ENCODE measurements at regions not wholly inside any gene's neighbourhood (a gene's known extent, or its start where the extent isn't known, plus 50 kb on each side); places are given as distances from the start of the nearest gene placed in this dataset.

DNA sequence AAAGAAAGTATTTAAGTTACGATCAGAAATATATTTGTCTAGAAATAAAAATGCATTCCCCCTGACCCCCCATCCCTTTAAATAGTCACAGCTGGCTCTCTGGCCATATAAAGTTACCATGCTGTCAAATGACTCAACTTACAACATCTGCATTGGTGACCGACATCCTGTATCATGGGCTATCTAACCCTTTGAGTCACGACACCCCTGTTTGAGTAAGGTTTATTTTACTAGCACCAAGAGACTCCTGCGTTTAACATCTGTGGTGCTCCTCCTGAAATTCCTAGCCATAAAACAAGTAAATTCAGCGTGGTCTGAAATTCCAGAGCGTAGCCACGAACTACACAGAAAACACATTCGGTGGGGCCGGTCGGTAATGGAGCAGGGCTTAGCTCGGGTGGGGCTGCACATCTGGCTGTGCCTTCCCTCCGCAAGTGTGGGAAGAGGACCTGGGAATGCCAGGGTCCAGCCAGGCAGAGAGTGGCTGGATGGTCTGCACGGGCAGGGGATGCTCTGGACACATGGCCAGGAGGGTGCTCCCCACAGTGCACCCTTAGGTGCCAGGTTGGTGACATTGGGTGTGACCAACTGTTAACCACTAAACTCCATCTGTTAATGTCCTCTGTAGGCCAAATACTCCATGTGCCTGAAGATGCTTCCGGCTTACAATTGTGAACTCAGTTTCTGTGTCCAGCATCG lies 53.0 kb upstream of the CLDN14 start:
- TF ChIP-seq, protein P1, sequence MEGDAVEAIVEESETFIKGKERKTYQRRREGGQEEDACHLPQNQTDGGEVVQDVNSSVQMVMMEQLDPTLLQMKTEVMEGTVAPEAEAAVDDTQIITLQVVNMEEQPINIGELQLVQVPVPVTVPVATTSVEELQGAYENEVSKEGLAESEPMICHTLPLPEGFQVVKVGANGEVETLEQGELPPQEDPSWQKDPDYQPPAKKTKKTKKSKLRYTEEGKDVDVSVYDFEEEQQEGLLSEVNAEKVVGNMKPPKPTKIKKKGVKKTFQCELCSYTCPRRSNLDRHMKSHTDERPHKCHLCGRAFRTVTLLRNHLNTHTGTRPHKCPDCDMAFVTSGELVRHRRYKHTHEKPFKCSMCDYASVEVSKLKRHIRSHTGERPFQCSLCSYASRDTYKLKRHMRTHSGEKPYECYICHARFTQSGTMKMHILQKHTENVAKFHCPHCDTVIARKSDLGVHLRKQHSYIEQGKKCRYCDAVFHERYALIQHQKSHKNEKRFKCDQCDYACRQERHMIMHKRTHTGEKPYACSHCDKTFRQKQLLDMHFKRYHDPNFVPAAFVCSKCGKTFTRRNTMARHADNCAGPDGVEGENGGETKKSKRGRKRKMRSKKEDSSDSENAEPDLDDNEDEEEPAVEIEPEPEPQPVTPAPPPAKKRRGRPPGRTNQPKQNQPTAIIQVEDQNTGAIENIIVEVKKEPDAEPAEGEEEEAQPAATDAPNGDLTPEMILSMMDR (IDR thresholded peaks at IDR 0.05), result no peak
- DNase-seq (no peak), ATAC-seq (no peak), FAIRE-seq (no peak)
- H3K9me3 ChIP-seq, result no peaks in the 10 kb centered on the region
- WGBS, 2 donors, result 82 to 86% methylated on average over 15 of the region's 15 CpGs
- no peak overlapping the region for H3K27ac ChIP-seq
- intact Hi-C loops (cut with DNase I), result no loop called here
- H3K27me3 ChIP-seq, result no peaks in the 10 kb centered on the region
- H3K4me3 ChIP-seq, result no peak overlapping the region
- no peaks in the 10 kb centered on the region for H3K36me3 ChIP-seq
- no peaks in the 10 kb centered on the region for H3K4me1 ChIP-seq

DNA sequence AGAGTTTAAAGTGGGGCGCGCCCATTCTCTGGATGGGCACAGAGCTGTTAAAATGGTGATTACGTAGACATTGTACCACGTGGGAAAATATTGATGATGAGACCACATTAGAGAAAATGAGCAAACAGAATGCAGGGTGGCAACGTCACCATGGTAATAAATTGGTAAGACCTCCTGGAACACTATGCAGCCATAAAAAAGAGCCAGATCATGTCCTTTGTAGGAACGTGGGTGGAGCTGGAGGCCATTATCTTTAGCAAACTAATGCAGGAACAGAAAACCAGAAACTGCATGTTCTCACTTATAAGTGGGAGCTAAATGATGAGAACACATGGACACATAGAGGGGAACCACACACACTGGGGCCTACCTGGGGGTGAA lies 53.5 kb upstream of the CLDN14 start:
- Histone ChIP-seq H3K27me3 (no peaks in the 10 kb centered on the region), H3K9me3 (no peaks in the 10 kb centered on the region), H3K4me1 (no peaks in the 10 kb centered on the region), H3K4me3 (no peak overlapping the region), H3K36me3 (no peaks in the 10 kb centered on the region), H3K27ac (no peak overlapping the region)
- FAIRE-seq, result no peak
- intact Hi-C loops (cut with DNase I), result no loop called here
- no peak for DNase-seq
- WGBS, 2 donors, result 70 to 75% methylated on average over 6 of the region's 6 CpGs
- no peak for ATAC-seq
- TF ChIP-seq, protein P1 (IDR thresholded peaks at IDR 0.05), result no peak

DNA sequence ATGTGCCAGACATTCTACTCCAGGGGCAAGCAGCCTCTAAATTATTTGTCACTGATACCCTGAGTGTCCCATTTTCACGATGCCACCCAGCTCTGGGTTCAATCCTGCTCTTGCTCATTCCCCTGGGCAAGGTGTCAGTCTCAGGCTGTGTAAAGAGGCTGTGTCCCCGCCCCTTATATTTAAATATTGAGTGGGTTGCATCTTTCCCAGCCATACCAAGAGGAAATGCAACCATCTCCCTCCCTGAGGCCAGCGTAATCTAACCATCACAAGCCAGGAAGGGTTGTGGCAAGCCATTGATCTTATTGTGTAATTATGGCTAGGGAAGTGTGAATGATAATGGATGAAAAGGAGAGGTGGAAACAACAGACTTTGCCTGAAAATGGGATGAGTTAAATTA lies 54.7 kb upstream of the CLDN14 start:
- ATAC-seq, result no peak
- WGBS, 2 donors, result 67 to 73% methylated on average over 3 of the region's 3 CpGs
- no peak for DNase-seq
- Histone ChIP-seq H3K36me3 (no peaks in the 10 kb centered on the region), H3K27ac (no peak overlapping the region), H3K9me3 (no peaks in the 10 kb centered on the region), H3K4me3 (no peak overlapping the region), H3K27me3 (no peaks in the 10 kb centered on the region), H3K4me1 (no peaks in the 10 kb centered on the region)
- intact Hi-C loops (cut with DNase I), result no loop called here
- FAIRE-seq, result no peak
- TF ChIP-seq, protein P1 (IDR thresholded peaks at IDR 0.05), result no peak

DNA sequence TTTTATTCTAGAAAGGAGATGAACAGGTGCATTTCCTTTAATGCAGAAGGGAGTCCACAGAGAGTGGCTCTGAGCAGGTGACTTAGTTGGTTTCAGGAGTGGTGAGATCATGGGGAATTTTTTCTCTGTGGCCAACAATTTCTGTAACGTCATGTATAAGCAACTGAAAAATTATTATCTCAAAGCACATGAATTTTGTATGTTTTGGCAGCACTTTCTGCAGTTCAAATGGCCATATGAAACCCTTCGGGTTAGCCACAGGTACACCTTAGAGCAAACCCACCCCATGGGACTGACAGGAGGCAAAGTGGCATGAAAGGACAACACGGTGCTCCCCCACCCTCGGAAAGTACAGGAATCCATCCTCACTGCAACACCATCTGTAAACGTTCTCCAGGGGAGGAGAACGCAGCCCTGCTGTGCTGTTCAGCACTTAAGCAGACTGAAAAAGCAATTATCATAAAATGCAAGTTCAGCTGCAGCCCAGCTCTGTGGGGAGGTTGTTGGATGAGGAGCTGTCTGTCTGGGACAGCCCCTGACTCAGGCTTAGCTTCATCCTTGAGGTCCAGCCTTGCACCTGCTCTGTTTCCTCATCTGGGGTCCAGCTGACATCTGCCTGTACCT lies 55.8 kb upstream of the CLDN14 start:
- TF ChIP-seq, protein P1 (IDR thresholded peaks at IDR 0.05), result no peak
- Histone ChIP-seq H3K4me3 (no peak overlapping the region), H3K36me3 (no peaks in the 10 kb centered on the region), H3K27me3 (no peaks in the 10 kb centered on the region), H3K27ac (no peak overlapping the region), H3K9me3 (no peaks in the 10 kb centered on the region), H3K4me1 (no peaks in the 10 kb centered on the region)
- WGBS, 2 donors, result 16 to 34% methylated on average over 6 of the region's 6 CpGs
- no peak for FAIRE-seq
- intact Hi-C loops (cut with DNase I), result no loop called here
- DNase-seq, result no peak
- ATAC-seq, result peak in 1 of 4 donors; percentile 57

DNA sequence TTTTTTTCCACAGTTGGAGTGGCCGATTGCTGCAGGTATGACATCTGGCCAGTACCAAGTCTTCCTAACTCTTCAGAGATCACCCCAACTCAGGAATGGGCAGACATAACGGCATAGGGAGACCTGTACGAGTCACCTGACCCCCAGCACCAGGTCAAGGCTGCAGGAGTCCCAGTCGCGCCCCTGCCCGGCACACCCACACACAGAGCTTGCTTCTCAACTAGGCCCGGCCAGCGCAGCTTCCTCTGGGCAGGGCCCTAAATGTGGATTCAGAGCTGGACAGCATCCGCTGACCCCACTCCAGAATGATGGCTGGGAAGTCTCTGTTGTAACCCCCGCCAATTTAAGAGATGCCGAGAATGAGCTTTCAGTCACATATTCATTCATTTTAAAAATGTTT lies 58.8 kb upstream of the CLDN14 start:
- DNase-seq (no peak), ATAC-seq (no peak), FAIRE-seq (no peak)
- no peaks in the 10 kb centered on the region for H3K4me1 ChIP-seq
- TF ChIP-seq, protein P1 (IDR thresholded peaks at IDR 0.05), result no peak
- 78 to 81% methylated on average over 11 of the region's 11 CpGs for WGBS, 2 donors
- intact Hi-C loops (cut with DNase I), result no loop called here
- H3K27me3 ChIP-seq, result peaks cover 0 to 3% (median 0%) of the 10 kb centered on the region in 4 donors
- H3K27ac ChIP-seq, result no peak overlapping the region
- no peaks in the 10 kb centered on the region for H3K36me3 ChIP-seq
- no peaks in the 10 kb centered on the region for H3K9me3 ChIP-seq
- no peak overlapping the region for H3K4me3 ChIP-seq
